ENCODE measurements at regions not wholly inside any gene's neighbourhood (a gene's known extent, or its start where the extent isn't known, plus 50 kb on each side); places are given as distances from the start of the nearest gene placed in this dataset.

DNA sequence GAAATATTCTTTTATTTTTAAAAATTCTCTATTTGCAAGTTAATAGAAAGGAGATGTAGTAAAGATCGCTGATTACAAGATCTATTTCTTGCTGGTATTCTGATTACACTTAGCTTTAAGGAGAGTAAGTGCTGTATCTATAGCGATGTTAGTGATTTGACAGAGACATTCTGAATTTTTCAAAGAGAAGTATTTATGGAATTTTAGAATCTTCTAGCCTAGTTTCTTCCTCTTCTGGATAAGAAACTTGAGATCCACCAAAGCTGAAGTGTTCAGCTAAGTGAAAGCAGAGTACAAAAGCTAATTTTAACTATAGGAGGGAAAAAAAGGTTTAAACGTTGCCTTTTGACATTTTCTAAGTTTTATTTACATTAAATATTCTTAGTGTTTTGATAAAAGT is 72.1 kb upstream of the RARB start (continued):
- TF ChIP-seq ZNF695 (CRISPR knock-in tag; IDR thresholded peaks at IDR 0.05) (no peak), ZNF133 (CRISPR knock-in tag; IDR thresholded peaks at IDR 0.05) (no peak), MAFK (IDR thresholded peaks at IDR 0.05; ENCODE audit: low read length) (no peak), ARNT (IDR thresholded peaks at IDR 0.05) (no peak), NCOA1 (IDR thresholded peaks at IDR 0.05; ENCODE audit: low read depth) (no peak), GABPA (tag; conservative IDR thresholded peaks at IDR 0.05; ENCODE audit: low read depth) (no peak), TSC22D4 (tag; IDR thresholded peaks at IDR 0.05) (no peak)

DNA sequence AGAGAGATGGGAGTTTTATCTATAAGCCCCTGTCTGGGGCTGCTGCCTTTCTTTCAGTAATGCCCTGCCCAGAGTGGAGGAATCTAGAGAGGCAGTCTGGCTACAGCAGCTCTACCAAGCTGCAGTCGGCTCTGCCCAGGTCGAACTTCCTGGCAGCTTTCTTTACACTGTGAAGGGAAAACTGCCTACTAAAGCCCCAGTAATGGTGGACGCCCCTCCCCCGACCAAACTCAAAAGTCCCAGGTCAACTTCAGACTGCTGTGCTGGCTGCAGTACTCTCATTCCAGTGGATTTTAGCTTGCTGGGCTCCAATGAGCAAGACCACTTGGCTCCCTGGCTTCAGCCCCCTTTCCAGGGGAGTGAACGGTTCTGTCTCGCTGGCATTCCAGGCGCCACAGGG is 65.9 kb upstream of the RARB start:
- under 1% methylated on average over 7 of the region's 7 CpGs for WGBS (ENCODE audit: insufficient coverage, low coverage, missing lambda C conversion rate)
- BruUV-seq (replicated peaks): no TSS peak
- no peaks in the 10 kb centered on the region for H4K20me1 ChIP-seq (replicated peaks; ENCODE audit: control insufficient read depth, insufficient read depth, low read length)

More for the DNA sequence above, 65.9 kb upstream of the RARB start:
- Histone ChIP-seq H3K4me3 (no peak overlapping the region), H3K36me3 (ENCODE audit: control insufficient read depth, insufficient read depth, low read length) (no peaks in the 10 kb centered on the region), H3K9ac (ENCODE audit: insufficient read depth in 1 of 2, low read depth in 2 of 2, low read length in 2 of 2) (no peak overlapping the region), H3K27ac (ENCODE audit: extremely low read depth, low read depth, low read length) (no peak overlapping the region), H3K9me3 (replicated peaks; ENCODE audit: control insufficient read depth, insufficient read depth, low read depth, low read length) (no peaks in the 10 kb centered on the region), H3K4me1 (replicated peaks in 1 of 2; ENCODE audit: control insufficient read depth in 2 of 2, insufficient read depth in 2 of 2, low read length in 2 of 2) (no peaks in the 10 kb centered on the region), H3K27me3 (ENCODE audit: control insufficient read depth in 2 of 2, insufficient read depth in 2 of 2, low read length in 2 of 2) (no peaks in the 10 kb centered on the region), H3K79me2 (ENCODE audit: control insufficient read depth, insufficient read depth, low read length) (no peaks in the 10 kb centered on the region), H3K9me1 (ENCODE audit: control insufficient read depth, insufficient read depth, low read length) (no peaks in the 10 kb centered on the region), H3K4me2 (ENCODE audit: insufficient read depth, low read length) (no peak overlapping the region), H2AFZ (ENCODE audit: low read depth, low read length) (no peak overlapping the region)
- TF ChIP-seq, protein P1, sequence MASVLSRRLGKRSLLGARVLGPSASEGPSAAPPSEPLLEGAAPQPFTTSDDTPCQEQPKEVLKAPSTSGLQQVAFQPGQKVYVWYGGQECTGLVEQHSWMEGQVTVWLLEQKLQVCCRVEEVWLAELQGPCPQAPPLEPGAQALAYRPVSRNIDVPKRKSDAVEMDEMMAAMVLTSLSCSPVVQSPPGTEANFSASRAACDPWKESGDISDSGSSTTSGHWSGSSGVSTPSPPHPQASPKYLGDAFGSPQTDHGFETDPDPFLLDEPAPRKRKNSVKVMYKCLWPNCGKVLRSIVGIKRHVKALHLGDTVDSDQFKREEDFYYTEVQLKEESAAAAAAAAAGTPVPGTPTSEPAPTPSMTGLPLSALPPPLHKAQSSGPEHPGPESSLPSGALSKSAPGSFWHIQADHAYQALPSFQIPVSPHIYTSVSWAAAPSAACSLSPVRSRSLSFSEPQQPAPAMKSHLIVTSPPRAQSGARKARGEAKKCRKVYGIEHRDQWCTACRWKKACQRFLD (CRISPR knock-in tag; IDR thresholded peaks at IDR 0.05): no peak
- TF ChIP-seq BRD4 (IDR thresholded peaks at IDR 0.05) (no peak), HMG20A (CRISPR knock-in tag; conservative IDR thresholded peaks at IDR 0.05) (no peak), ZNF175 (CRISPR knock-in tag; IDR thresholded peaks at IDR 0.05; ENCODE audit: low read depth) (no peak), RUNX1 (IDR thresholded peaks at IDR 0.05; ENCODE audit: low read depth) (no peak), GTF2A2 (tag; IDR thresholded peaks at IDR 0.05) (no peak), POLR2B (IDR thresholded peaks at IDR 0.05; ENCODE audit: low read depth, partially characterized antibody) (no peak), NCOA2 (IDR thresholded peaks at IDR 0.05; ENCODE audit: partially characterized antibody in 2 of 2) (no peak), ZNF124 (CRISPR knock-in tag; IDR thresholded peaks at IDR 0.05) (no peak), ZNF589 (CRISPR knock-in tag; IDR thresholded peaks at IDR 0.05; ENCODE audit: low read depth) (no peak)
- TF ChIP-seq, protein P2, sequence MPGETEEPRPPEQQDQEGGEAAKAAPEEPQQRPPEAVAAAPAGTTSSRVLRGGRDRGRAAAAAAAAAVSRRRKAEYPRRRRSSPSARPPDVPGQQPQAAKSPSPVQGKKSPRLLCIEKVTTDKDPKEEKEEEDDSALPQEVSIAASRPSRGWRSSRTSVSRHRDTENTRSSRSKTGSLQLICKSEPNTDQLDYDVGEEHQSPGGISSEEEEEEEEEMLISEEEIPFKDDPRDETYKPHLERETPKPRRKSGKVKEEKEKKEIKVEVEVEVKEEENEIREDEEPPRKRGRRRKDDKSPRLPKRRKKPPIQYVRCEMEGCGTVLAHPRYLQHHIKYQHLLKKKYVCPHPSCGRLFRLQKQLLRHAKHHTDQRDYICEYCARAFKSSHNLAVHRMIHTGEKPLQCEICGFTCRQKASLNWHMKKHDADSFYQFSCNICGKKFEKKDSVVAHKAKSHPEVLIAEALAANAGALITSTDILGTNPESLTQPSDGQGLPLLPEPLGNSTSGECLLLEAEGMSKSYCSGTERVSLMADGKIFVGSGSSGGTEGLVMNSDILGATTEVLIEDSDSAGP (CRISPR knock-in tag; IDR thresholded peaks at IDR 0.05): no peak
- intact Hi-C loops (cut with micrococcal nuclease): no loop called here
- ATAC-seq (no peak), DNase-seq (ENCODE audit: extremely low read depth in 1 of 4, low spot score in 3 of 4) (no peak), FAIRE-seq (no peak)
- ChIA-PET POLR2A (interaction anchor here (0.6 kb wide), 2 partner anchors 66 to 105 kb away, joined by 3 to 4 read pairs; no protein-coding TSS in a partner anchor), CTCF (ENCODE audit: low intra/inter-chr PET ratio) (no interaction called here)
- in situ Hi-C loops (cut with MboI): no loop called here

Data from K562 (cell line).